ENCODE measurements at regions not wholly inside any gene's neighbourhood (a gene's known extent, or its start where the extent isn't known, plus 50 kb on each side); places are given as distances from the start of the nearest gene placed in this dataset.

- TF ChIP-seq CTCF (IDR thresholded peaks at IDR 0.05 in 4 of 5, conservative IDR thresholded peaks at IDR 0.05 in 1 of 5) (no peak), POLR2A (IDR thresholded peaks at IDR 0.05) (no peak)
Measured at GRCh38 chr14:71812693-71813092, 119.5 kb upstream of the RGS6 start.

Data from gastrocnemius medialis (tissue), 4 donors.